Stimulated activated CD4-positive, alpha-beta T cell treated with anti-CD3 and anti-CD28 coated beads, Interleukin-1b, Interleukin-23, amount 100 ng/mL, for 48 hours (primary cell): ENCODE measurements at regions not wholly inside any gene's neighbourhood (a gene's known extent, or its start where the extent isn't known, plus 50 kb on each side); places are given as distances from the start of the nearest gene placed in this dataset.

Experiments used
- DNase-seq: peaks from one replicate; pipeline ENCODE4 v3.0.0-alpha.2; 2020

GRCh38 chr14:37901978-37902377 is 305.7 kb upstream of the SSTR1 start:
- no peak for DNase-seq

- no peak for DNase-seq
Measured at GRCh38 chr14:37903343-37904191, 304.1 kb upstream of the SSTR1 start.

- DNase-seq, result no peak
Measured at GRCh38 chr14:37924622-37925021, 283.1 kb upstream of the SSTR1 start.

GRCh38 chr14:37932008-37932407 is 275.7 kb upstream of the SSTR1 start:
- no peak for DNase-seq

DNA sequence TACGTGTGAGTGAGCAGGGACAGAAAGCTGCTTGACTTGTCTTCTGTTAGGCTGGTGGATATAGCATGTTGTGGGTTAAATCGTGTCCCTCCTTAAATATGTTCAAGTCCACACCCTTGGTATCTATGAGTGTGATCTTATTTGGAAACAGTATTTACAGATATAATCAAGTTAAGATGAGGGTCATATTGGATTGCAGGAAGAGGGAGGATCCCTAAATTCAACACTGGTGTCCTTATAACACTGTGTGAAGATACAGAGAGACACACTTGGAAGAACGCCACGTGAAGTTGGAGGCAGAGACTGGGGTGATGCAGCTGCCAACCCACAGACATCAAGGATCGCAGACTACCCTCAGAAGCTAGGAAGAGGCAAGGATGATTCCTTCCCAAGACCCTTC is 275.2 kb upstream of the SSTR1 start:
- DNase-seq, result no peak

- DNase-seq, result no peak
Measured at GRCh38 chr14:37936971-37937370, 270.7 kb upstream of the SSTR1 start.

DNA sequence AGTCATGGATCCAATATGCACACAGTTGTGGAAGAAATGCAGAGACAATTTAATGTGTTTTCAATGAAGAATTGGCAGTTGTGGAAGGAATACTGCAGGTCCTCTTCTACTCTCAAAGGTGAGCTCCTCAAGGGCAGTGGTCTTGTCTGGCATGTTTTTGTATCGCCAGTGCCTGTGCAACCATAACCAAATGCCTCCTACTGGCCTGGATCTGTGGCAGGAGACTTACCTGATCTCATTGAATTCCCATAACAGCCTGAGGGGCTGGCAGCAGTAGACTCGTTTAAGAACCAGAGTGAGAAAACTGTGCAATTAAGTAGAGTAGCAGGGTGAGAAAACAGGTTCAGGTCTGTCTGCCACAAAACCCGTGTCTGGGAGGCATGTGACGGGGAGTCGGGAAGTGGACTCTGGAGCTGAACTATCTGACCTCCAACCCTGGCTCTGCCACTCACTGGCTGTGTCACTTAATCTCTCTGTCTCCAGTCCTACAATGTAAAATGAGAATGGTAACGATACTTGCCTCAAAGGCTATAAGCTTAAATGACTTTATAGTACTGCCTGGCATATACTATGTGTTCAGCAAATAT is 268.2 kb upstream of the SSTR1 start:
- no peak for DNase-seq

DNA sequence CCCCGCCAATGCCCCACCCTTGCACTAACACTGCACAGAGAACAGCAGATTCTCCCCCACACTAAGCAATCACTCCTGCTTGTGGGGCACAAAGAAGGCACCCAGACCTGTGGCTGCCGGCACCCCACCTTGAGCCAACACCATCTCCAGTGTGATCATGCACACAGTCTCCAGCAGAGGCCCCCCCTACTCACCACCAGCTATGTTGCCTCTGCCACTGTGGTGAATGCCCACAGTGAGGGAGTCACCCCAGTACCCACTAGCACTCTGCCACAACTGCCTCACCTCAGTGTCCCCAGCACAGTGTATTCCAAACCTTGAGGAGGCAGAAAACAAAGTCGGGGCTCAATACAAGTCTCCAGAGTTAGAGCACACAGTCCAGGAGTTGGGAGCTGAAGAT is 261.7 kb upstream of the SSTR1 start:
- DNase-seq, result no peak

DNA sequence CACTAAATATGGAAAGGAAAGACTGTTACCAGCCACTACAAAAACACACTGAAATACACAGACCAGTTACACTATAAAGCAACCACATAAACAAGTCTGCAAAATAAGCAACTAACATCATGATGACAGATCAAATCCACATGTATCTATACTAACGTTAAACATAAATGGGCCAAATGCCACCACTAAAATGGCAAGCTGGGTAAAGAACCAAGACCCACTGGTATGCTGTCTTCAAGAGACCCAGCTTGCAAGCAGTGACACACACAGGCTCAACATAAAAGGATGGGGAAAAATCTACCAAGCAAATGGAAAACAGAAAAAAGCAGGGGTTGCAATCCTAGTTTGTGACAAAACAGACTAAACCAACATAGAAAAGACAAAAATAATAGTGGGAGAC is 260.9 kb upstream of the SSTR1 start:
- DNase-seq, result no peak

- no peak for DNase-seq
Measured at GRCh38 chr14:37948266-37948665, 259.4 kb upstream of the SSTR1 start.

GRCh38 chr14:37968664-37969240 is 239.0 kb upstream of the SSTR1 start:
- no peak for DNase-seq

DNA sequence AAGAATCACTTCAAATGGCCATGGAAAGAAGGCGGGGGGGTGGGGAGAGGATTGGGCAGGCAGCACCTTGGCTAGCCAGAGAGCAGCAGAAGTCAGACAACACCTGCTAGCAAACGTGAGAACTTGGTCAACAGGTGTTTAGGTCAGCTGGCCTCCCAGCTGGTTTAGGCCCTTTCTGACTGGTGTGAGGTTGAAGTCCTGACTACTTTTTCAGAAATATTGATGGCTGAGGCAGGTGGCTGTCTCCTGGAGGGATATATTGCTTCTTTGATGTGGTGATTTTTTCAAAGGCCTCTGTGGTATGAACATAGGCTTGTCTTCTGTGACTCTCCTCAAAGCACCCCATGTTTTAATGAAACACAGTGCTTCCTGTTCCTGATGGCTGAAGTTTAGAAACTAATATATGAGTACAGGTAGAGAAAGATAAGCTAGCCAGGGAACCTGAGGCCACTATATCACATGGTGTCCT is 238.2 kb upstream of the SSTR1 start:
- DNase-seq, result no peak

GRCh38 chr14:37970696-37971095 is 237.0 kb upstream of the SSTR1 start:
- DNase-seq, result no peak

DNA sequence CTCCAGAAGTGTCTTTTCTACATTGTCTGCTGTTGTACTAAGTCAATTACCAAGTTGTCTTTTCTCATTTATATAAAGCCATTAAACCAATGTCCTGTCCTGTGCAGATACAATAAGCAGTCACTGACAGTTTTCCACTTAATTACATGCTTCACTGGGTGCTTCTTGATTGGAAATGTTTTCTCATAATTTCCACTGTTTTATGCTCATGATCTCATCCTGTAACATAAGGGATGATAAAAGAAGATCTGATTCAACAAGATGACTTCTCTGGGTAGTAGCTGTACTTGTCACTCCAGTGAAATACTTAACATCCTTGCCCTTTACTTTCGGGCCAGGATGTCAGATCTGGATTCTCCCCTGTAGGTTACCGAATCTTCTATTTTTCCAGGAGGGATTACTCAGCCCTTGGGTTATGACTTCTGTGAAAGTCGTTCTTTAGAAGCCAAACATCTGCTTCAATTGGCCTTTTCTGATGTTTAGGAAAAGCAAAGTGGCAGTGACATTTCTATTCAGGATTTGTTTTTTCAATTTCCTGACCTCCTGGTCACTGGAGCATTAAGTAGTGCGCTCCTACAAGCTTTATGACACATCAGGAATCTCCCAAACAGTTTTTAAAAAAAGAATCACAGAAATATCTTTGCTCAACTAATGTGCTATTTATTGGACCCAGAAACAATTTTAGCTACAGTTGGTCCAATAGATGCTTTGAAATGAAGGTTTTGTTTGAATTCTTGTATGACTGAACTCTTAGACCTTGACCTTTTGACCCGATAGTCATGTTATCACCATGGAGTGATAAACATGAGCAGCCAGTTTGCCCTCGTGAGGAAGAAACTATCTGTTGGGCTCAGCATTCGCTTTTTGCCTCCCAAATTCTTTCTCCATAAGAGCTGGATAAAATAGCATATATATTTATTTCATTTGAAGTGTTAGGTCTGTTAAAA is 234.5 kb upstream of the SSTR1 start:
- DNase-seq, result no peak

DNA sequence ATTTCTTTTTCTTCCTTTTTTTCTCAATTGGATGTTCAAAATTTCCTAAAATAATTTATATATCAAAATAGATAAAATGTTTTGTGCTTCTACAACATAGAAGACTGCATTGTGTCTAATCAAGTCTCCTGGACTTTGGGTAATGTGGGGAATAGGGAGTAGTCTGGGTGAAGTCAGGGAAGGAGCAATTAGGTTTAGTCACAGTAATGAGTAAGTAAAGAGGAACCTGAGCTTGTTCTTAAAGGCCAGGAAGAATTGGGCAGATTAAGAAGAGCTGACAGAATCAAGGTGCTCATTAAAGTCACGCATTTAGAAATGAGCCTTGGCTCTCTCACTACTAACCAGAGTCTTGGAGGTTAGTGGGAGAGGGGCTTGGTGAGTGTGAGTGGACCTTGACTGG is 233.3 kb upstream of the SSTR1 start:
- DNase-seq, result no peak

GRCh38 chr14:37977481-37977880 is 230.2 kb upstream of the SSTR1 start:
- DNase-seq, result no peak

- DNase-seq, result peak; percentile 28
Measured at GRCh38 chr14:37985826-37986470, 221.8 kb upstream of the SSTR1 start.

- DNase-seq, result no peak
Measured at GRCh38 chr14:37988472-37988871, 219.2 kb upstream of the SSTR1 start.

DNA sequence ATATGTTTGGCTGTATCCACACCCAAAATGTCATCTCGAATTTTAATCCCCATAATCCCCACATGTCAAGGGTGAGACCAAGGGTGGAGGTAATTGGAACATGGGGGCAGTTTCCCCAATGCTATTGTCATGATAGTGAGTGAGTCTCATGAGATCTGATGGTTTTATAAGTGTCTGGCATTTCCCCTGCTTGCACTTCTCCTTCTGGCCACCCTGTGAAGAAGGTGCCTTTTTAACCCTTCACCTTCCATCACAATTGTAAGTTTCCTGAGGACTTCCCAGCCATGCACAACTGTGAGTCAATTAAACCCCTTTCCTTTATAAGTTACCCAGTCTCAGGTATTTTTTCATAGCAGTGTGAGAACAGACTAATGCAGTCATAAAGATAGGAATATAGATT is 216.7 kb upstream of the SSTR1 start:
- no peak for DNase-seq

DNA sequence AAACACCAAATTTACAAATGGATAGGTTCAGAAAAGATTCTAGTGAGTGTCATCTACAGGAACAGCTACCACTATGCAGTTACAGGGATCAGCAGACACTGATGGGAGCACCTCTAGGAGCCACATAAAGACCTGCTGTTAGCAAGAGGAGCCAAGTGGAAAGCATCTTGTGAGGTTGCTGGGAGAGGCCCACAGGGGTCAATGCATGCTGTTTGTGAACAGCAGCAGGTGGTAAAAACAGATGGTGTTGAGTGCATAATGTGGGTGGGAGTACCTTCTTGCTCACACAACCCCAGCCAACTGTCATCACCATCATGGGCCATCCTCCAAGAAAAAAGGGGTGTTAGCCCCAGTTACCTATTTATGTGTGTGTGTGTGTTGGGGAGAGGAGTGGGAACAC is 215.2 kb upstream of the SSTR1 start:
- no peak for DNase-seq

GRCh38 chr14:37994846-37995372 is 212.8 kb upstream of the SSTR1 start:
- no peak for DNase-seq

DNA sequence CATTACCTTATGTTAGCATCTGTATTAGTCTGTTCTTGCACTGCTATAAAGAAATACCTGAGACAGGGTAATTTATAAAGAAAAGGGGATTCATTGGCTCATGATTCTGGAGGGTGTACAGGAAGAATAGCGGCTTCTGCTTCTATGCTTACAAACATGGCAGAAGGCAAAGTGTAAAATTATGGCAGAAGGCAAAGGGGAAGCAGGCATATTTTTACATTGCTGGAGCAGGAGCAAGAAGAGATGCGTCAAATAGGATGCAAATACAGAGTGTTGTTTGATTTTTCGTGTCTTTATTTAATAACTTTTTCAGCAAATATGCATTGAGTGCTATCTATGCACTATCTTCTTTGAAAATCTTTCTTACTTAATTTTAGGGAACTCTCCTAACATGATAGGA is 210.7 kb upstream of the SSTR1 start:
- DNase-seq, result no peak
